Activated CD8-positive, alpha-beta memory T cell treated with anti-CD3 and anti-CD28 coated beads for 24 hours (primary cell): ENCODE measurements at regions not wholly inside any gene's neighbourhood (a gene's known extent, or its start where the extent isn't known, plus 50 kb on each side); places are given as distances from the start of the nearest gene placed in this dataset.

Source experiments
- DNase-seq: peaks from one replicate; pipeline ENCODE4 v3.0.0-alpha.2; 2020

DNA sequence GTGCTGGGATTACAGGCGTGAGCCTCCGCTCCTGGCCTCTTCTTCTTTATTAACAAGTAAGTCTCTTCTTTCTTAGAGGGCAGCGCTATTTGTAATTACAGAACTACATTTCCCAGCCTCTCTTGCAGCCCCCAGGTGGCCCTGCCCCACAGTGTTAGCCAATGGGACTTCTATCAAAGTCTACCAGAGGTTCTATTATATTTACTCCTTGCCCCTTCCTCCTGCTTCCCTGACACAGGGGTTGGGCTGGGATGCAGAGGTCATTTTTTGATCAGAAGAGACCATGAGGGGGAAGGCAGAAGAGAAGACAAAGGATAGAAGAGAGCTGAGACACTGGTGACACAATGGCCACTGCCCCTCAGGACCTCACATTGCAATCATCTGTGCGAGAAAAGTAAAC lies 224.2 kb downstream of the SYK start:
- DNase-seq, result no peak

DNA sequence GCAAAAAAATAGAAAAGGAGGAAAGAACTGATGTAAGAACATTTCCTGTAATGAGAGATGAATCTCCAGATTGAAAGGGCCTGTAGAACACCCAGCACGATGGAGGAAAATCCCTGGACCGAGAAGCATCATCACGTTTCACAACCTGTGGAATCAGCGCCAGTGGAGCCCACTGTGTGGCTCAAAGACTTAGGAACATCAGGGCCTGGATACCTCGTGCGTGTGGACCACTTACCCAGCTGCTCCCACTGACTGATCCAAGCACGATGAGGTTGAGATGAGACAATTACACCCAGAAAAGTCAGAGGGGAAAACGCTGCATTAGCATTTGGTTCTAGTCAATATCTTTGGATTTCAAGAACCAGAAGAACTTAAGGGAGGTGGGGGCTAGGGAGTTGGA lies 224.6 kb downstream of the SYK start:
- no peak for DNase-seq

DNA sequence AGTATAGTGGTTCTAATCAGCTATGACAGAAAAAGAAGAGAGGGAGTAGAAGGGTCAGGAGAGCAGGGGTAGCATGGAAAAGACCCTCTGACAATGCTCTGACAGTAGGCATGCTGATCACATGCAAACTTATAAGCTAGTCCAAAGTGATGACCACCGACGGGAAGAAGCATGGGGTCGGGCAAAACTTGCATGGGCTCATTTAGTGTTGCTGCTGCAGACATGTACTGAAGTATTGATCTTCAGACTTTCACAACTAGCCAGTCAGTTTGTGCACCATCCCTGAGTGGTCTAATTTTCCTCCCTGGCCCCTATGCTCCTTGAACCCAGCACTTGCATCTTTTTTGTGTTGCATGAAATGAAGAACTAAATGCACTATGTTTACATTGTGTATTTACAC lies 225.4 kb downstream of the SYK start:
- no peak for DNase-seq

DNA sequence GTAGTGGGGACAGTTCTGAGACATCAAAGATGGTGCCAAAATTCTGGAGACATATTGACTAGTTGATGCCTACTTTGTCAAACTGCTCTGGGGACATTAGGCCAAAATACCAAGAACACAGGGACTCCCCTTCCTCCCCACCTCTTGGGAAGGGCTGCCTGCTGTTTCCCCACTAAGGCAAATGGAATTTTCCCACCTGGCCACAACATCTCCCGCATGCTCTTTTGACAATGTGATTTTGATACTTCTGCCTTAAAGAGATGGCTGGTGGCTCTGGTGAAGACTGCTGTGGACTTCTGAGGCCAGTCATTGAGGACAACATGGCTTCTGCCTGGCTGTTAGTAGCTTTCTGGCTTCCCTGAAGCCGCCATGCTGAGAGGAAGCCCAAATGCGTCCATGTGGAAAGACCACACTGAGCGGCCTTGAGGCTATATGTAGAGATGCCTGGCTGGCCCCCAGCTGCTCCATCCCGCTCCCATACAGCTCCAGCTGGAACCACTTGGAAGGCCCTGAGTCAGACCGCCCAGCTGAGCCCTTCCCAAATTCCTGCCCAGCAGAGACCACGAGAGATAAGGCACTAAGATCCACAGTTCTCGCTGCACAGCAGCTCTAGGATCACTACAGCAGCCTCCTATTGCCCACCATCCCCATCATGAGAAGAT lies 226.7 kb downstream of the SYK start:
- no peak for DNase-seq

DNA sequence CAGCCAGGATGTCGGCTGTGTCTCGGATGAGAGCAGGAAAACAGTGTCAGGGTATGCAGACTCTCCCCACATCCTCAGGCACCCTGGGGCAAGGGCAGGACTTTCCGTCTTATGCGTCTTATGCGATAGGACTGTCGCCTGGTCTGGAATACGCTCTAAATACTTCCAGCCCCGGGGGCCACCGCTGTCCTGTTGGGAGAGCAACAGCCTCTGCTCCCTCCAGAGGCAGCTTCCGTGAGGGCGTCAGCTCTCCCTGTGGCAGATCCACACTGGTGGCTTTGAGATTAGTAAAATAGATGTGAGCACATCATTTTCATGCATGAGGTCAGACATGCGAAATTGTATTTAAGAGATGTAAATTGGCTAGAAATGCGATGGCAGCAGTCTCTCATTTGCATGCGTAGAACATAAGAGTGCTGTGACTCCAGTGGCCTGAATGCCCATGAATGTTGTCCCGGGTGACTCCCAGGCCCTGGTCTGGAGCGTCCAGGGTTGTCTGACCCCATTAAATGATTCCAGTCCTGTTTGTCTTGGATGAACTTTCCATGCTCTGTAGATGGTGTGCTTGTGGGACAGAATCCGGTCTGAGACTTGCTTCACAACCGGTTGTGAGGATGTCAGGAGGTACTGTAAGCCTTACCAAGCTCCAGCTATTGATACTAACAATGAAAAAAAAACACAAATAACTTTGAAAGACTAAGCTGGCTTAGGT lies 228.2 kb downstream of the SYK start:
- no peak for DNase-seq

DNA sequence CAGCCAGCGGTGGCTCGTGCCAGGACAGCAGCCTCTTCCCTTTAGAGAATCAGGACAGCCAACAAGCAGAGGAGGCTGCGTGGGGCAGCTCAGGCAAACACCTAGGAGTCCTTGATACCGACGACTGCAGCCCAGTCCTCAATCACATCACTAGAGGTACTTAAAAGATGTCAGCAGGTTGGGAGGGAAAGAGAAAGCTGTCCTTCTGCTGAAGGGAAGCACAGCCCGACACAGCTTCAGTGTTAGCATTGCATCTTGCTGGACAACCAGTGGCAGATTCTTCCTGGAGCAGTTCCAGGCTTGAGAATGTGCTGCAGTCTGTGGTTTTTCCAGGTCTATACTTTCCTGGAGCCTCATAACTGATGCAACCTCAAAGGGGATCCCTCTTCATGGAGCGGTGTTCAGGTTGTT lies 230.5 kb downstream of the SYK start:
- peak; percentile 53 for DNase-seq

DNA sequence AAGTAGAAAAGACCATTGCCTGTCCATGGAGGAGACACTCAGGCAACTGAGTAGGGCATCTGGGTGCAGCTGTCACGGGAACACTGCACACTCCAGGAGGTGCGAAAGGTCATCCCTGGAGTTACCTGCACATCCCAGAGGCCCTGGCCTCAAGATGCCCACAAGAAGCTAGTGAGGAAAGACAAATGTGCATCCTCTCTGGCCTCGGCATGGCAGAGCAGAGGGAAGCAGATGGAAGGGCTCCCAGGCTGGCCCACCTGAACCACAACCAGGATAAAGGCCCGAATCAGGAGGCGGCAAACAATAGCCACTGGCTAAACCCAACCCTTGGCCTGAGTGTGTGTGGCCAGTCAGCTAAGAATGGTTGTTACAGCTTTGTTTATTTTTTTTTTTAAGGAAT lies 231.7 kb downstream of the SYK start:
- peak; percentile 47 for DNase-seq

DNA sequence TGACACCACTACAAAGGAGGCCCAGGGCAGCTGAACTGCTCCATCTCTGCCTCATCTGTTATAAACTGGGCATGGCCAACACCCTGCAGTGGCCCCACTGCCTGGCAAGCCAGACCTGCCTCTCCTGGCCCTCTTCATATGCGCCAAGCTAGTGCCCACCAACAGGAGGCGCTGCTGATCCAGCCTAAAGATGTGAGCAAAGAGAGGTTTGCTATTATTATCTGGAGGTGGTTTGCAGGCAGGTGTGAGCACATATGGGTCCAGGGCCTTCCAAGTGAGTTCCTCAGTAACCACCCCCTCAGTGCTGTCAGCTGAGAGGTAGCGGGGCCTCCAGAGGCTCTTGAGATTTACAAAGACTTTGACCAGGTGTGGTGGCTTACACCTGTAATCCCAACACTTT lies 232.2 kb downstream of the SYK start:
- peak; percentile 88 for DNase-seq

DNA sequence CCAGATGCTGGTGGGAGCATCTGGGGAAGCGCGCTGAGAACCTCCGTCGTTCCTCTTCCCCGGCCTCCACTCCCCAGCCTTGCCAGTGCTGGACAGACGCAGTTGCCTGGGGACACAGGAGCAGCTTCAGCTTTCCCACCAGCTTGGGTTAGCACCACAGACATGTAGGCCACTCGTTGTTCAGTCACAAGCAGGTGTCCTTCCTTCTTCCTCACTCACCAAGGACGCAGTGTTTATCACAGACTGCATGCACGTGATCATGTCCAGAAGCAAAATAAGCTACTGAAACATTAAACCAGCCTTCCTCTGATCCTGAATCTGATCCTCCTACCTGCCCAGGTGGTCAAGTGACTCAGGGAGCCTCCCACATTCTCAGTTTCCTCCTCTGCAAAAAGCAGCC lies 232.9 kb downstream of the SYK start:
- DNase-seq, result peak; percentile 52

DNA sequence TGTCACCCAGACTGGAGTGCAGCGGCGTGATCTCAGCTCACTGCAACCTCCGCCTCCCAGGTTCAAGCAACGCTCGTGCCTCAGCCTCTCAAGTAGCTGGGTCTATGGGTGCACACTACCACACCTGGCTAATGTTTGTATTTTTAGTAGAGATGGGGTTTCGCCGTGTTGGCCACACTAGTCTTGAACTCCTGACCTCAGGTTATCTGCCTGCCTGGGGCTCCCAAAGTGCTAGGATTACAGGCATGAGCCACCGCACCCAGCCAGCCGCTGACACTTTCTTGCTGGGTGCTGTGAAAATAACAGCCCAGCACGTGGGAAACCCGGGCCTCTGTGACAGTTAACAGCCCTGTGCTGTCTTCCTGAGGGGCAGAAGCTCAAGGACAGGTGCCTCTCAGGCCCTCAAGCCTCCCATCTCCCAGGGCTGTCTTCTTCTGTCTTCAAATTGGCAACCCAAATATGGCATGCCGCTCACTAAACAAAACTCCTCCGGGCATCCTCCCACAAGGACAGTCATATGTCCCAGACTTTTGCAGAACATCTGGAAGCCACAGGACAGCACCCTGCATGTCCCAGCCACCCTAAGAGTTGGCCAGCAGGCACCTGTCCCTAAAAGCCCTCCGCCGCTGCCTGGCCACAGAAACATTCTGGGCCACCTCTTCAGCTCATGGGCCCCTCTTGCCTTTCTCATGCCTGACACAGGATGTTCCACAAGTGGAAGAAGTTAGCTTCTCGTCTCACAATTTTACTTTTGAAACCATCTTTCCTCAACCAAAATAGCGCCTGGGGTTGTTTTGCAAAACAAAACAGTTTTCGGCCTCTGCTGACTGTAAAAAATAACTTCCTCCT lies 233.6 kb downstream of the SYK start:
- peak; percentile 57 for DNase-seq

DNA sequence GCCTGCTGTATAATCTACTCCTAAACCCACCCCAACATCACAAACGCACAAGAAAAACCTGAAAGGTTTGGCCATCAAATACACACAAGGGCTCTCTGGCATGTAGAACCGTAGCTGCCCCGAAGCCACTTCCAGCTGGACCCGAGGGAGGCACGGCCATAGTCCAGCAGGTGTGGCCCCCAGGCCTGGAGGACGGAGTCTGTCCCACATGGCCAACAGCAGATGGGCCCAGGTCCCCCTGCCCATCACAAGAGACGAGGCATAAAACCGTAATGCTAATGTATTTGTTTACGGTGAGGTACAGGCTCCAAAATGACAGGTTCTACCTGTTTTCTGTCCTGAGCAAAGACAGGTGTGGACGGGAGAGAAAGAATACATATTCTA lies 234.2 kb downstream of the SYK start:
- peak; percentile 52 for DNase-seq

DNA sequence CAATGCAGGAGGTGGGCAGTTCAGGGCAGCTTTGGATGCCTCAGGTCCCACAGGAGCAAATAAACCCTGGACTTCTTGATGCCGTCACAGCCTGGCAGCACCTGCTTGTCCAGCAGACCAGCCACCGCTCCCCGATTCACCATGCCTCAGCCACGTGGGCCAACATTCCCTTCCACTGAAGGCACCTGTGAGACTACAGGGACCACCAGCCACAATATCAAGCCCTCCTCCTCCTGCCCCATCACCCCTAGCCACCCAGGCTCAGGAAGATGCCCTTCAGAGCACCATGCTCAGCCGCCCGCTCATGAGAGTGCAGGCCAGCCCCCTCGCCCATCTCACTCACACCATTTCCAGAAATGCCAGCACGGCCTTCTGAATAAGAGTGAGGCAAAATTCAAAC lies 234.7 kb downstream of the SYK start:
- DNase-seq, result peak; percentile 56

DNA sequence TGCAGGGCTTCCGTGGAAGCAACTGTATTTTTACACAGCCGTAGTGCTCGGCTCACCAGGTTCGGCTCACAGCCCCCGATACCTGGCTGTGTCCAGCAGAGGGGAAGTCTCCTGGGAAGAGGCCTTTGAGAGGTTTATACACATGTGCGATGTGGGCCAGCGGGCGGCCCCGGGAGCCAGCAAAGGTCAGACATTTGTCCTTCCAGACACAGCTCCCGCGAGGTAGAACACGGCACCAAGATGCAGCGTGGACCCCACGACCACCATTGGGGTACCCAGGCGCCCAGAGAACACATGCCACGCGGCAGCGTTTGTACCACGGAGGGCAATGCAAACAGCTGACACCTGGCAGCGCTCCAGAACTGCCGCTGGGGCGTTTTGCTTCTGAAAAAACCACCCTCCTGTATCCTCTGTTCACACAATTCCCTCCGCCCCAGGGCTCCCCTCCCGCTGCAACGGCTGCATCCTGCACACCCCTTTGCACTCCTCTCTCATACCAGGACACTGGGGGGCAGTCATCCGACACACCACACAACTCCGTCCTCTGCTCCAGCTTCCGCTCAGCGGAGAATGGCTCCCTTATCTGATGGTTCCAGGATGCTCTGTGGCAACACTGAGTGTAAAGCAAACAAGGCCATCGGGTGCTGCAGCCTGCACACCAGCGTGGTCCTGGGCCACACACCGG lies 235.3 kb downstream of the SYK start:
- peak; percentile 86 for DNase-seq

DNA sequence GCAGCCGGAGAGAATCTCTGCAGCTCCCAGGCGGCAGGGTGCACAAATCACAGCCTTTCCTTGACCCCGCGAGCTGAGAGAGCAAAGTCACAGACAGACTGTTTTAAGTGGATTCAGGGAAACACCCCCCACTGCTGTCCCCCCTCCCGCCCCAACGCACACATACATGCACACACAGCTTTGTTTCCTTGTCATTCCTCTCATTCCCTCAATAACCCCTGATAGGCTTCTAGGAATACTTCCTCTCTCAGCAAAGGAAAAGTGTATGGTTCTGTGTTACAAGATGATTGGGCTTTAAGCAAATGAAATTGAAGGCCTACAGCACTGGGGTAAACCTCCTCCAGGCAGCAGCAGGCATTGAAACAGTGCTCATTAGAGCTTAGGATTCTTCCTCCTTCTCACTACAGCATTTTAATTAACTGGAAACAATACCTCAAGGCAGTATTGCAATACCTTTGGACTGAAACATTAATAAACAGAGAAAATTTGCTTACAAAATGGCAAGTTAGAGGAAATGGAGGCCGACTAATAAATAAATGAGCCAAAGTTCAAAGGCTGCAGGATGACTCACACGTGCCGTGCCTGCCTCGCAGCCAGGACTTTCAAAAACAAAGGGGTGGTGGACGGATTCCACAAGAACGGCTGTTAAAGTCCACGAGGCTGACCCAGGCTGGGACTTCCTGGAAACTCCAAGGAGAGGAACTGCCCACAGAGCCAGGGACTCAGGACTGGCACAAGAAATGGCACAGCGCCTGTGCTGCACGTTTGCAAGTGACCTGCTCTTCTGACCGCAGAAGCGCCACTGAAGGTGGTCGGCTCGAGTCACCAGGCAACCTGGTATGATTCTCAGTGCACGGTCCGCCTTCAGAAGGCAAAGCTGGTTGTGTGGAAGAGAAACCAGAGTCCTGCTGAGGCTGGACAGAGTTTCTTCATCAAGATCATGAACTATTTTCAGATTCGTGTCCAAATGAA lies 236.2 kb downstream of the SYK start:
- peak; percentile 64 for DNase-seq

DNA sequence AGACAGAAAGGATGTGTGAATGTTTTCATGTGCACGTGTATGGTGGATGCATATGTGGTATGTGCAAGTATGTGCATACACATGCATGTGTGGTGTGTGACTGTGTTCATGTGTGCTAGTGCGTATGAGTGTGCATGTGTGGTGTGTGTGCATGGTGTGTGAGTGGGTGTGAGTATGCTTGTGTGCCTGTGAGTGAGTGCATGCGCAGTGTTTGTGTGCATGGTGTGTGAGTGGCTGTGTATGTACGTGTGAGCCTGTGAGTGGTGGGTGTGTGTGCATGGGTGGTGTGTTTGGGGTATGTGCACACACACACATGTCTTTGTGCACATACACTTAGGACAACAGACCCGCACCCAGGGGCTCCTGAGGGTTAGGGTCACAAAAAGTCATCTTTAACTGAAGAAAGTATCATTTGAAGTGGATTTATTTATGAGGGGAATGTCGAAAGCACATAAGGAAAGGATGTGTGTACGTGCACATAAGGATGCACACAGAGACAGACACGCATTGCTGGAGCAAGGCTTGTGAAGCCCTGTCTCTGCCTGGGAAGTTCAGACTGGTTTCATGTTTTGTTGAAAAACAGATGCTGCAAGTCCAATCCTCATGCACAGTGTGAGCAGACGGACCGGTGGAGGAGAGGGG lies 237.0 kb downstream of the SYK start:
- peak; percentile 58 for DNase-seq

DNA sequence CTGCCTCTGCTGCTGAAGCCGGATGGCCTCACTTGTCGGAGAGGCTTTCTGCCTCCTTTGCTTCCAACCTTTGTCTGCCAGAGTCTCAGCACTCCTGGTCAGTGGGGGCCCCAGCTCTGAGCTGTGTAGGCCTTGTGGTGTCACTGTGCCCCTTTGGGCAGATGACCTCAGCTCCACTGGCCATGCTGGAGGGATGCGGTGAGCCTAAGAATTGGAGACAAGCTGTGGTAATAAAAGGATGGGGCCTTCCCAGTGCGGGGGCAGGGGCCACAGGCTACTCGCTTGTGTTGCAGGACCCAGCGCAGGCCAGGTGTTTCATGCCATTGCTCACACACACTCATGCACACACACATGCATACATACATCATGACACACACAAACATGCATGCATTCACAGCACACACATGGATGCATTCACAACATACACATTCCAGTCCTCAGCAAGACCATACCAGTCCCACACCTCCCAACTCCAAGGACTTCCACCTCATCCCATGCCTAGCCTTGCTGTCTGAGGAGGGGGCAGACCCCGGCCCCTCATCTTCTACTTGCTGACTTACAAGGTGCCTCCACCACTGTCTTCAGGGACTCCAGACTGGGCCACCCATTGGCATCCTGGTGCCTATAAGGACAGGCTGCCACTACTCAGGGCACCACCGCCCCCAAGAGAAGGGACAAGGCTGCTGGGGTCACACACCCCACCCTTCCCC lies 237.7 kb downstream of the SYK start:
- peak; percentile 61 for DNase-seq

DNA sequence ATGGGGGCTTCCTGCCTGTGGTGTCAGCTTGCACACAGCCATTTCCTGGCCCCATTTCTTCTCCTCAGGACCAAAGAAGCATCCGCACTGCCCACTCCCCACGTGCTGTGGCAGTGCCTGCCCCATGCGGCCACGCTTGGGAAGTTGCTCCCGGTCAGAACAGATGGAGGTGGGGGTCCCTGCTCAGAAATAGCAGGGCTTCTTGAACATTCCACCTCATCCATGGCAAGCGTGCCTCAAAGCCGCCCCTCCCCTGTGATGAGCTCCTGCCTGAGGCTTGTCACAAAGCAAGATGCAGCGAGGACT lies 238.2 kb downstream of the SYK start:
- DNase-seq, result no peak

DNA sequence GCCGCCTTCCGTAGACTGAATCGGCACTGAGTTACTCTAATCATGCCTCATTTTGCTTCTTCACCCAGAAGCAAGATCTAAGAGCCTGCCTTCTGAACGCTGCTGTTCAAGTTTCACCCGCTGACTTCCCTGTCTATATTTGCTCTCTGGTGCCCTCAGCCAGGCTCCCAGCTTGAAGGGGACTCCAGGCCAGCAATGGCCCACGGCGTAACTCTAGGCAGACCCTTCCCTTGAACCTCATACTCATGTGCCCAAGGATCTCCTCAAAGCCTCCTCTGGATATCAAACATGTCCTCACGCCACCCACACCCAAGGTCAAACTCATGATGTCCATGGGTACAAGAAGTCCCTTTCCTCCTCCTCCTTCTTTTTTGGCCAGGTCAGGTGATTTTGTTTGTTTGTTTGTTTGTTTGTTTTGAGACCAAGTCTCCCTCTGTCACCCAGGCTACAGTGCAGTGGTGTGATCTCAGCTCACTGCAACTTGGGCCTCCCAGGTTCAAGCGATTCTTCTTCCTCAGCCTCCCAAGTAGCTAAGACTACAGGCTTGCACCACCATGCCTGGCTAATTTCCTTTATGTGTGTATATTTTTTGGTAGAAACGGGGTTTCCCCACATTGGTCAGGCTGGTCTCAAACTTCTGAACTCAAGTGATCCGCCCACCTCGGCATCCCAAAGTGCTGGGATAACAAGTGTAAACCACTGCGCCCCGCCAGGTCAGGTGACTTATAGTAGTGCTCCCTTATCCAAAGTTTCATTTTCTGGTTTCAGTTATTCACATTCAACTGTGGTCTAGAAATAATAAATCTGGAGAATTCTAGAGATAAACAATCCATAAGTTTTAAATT lies 239.0 kb downstream of the SYK start:
- DNase-seq, result peak; percentile 53

DNA sequence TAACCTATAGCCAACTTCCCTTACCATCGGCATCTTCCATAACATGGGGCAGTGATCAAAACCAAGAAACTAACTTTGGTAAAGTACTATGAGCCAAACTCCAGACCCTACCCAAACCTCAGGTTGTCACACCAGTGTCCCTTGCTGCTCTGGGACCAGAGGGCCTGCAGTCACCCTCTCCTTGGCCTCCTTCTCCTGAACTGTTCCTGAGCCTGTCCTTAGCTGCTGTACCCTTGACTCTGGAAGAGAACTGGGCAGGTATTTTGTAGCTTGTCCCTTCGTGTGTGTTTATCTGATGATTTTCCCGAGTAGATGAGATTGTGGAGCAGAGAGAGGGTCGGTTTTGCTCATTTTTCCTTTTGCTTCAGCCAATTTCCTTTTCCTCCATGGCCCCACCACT lies 240.4 kb downstream of the SYK start:
- peak; percentile 51 for DNase-seq

DNA sequence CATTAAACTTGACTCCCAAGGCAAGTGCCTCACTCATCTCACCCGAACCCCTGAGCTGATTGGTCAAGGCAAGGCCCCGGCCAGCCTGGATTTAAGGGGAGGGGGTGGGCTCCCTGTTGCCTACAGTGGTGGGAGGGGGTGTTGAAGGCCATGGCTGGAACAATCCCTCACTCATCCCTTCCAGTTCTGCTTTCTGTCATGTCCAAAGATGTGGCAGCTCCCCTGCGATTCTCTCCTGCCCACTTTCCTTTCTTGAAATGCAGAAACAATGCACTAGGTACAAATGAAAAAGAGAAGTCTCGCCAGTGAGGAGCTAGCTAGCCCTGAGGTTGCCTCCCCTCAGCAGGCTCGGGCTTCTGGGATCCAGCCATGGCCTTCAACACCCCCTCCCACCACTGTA lies 240.9 kb downstream of the SYK start:
- peak; percentile 52 for DNase-seq
